ENCODE measurements at regions not wholly inside any gene's neighbourhood (a gene's known extent, or its start where the extent isn't known, plus 50 kb on each side); places are given as distances from the start of the nearest gene placed in this dataset.

- no peak for FAIRE-seq
Measured at GRCh38 chr4:136227315-136227714, 1305.0 kb downstream of the PCDH18 start.

GRCh38 chr4:136219592-136220125, 1312.6 kb downstream of the PCDH18 start:
- FAIRE-seq = no peak

- FAIRE-seq = no peak
Measured at GRCh38 chr4:136203199-136203598, 1329.1 kb downstream of the PCDH18 start.

- no peak for FAIRE-seq
Measured at GRCh38 chr4:136198358-136198757, 1333.9 kb downstream of the PCDH18 start.

GRCh38 chr4:136194962-136195361, 1337.3 kb downstream of the PCDH18 start:
- FAIRE-seq = no peak

- FAIRE-seq = no peak
Measured at GRCh38 chr4:136186650-136187049, 1345.6 kb downstream of the PCDH18 start.

GRCh38 chr4:136183513-136183912, 1348.8 kb downstream of the PCDH18 start:
- no peak for FAIRE-seq

GRCh38 chr4:136156947-136157346, 1375.3 kb downstream of the PCDH18 start:
- FAIRE-seq = no peak

GRCh38 chr4:136150046-136150445, 1382.2 kb downstream of the PCDH18 start:
- no peak for FAIRE-seq

- FAIRE-seq = no peak
Measured at GRCh38 chr4:136136601-136137000, 1395.7 kb downstream of the PCDH18 start.

- FAIRE-seq = no peak
Measured at GRCh38 chr4:136124251-136124745, 1408.0 kb downstream of the PCDH18 start.

- FAIRE-seq = no peak
Measured at GRCh38 chr4:136121426-136121825, 1410.9 kb downstream of the PCDH18 start.

- no peak for FAIRE-seq
Measured at GRCh38 chr4:136113921-136114320, 1418.4 kb downstream of the PCDH18 start.

GRCh38 chr4:136112116-136112515, 1420.2 kb downstream of the PCDH18 start:
- peak; percentile 98 for FAIRE-seq

GRCh38 chr4:136106753-136107152, 1425.5 kb downstream of the PCDH18 start:
- FAIRE-seq = no peak

- no peak for FAIRE-seq
Measured at GRCh38 chr4:136103616-136104015, 1428.7 kb downstream of the PCDH18 start.

GRCh38 chr4:136097676-136098075, 1434.6 kb downstream of the PCDH18 start:
- FAIRE-seq = no peak

- FAIRE-seq = no peak
Measured at GRCh38 chr4:136088211-136088867, 1444.0 kb downstream of the PCDH18 start.

GRCh38 chr4:136078976-136079375, 1453.3 kb downstream of the PCDH18 start:
- no peak for FAIRE-seq

GRCh38 chr4:136056748-136057147, 1475.5 kb downstream of the PCDH18 start:
- FAIRE-seq = no peak

- FAIRE-seq = no peak
Measured at GRCh38 chr4:136055360-136055759, 1476.9 kb downstream of the PCDH18 start.

- no peak for FAIRE-seq
Measured at GRCh38 chr4:136036744-136037143, 1495.5 kb downstream of the PCDH18 start.

GRCh38 chr4:136032391-136032790, 1499.9 kb downstream of the PCDH18 start:
- FAIRE-seq = no peak

GRCh38 chr4:136025540-136025939, 1506.8 kb downstream of the PCDH18 start:
- no peak for FAIRE-seq

- FAIRE-seq = no peak
Measured at GRCh38 chr4:136017556-136017955, 1514.7 kb downstream of the PCDH18 start.
